ENCODE measurements at regions not wholly inside any gene's neighbourhood (a gene's known extent, or its start where the extent isn't known, plus 50 kb on each side); places are given as distances from the start of the nearest gene placed in this dataset.

DNA sequence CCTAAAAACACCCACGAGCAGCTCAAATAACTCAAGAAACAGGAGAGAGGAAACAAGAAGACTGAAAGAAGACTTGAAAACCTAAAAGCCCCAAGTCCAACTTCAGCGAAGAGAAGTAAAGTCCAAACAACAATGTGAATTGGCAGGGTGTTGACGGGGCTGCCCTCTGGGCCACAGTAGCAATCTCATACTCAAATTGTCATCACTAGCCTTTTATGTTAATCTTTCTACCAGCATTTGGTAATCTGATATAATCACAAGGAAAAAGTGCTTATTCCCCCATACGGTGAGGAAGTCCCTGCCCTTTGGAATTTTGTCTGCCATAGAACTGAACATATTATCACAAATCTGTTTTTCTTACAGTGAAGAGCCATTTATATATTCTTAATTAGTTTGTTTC, 51.5 kb upstream of the IFNE start:
- no peak overlapping the region for H3K4me2 ChIP-seq (ENCODE audit: control insufficient read depth, extremely low read depth, insufficient read depth, low read depth, low read length)
- peaks cover 4% of the 10 kb centered on the region for H3K9me1 ChIP-seq (ENCODE audit: control insufficient read depth, extremely low read depth, insufficient read depth, low read length)
- no peak overlapping the region for H3K4me3 ChIP-seq (ENCODE audit: control insufficient read depth in 2 of 3, extremely low read depth in 1 of 3, insufficient read depth in 2 of 3, low read depth in 1 of 3, low read length in 3 of 3)
- H3K27ac ChIP-seq (ENCODE audit: control insufficient read depth, insufficient read depth, low read length): no peak overlapping the region
- H3K9ac ChIP-seq (ENCODE audit: control insufficient read depth, extremely low read depth, insufficient read depth, low read length): no peak overlapping the region
- H3K79me2 ChIP-seq (ENCODE audit: control insufficient read depth, insufficient read depth, low read length): peaks cover 84% of the 10 kb centered on the region
- dilution Hi-C loops (cut with MboI; ENCODE audit: extremely low pct_ligation_motif_present, low sequenced_read_pairs): no loop called here
- peak; percentile 13 for FAIRE-seq
- TF ChIP-seq EZH2 (IDR thresholded peaks at IDR 0.05; ENCODE audit: low read length): no peak
- no peak for TF ChIP-seq CTCF (optimal IDR thresholded peaks at IDR 0.05 in 1 of 3, IDR thresholded peaks at IDR 0.05 in 1 of 3, conservative IDR thresholded peaks at IDR 0.05 in 1 of 3; ENCODE audit: extremely low read depth in 1 of 3, insufficient read depth in 2 of 3, low read length in 3 of 3)
- peaks cover 40% of the 10 kb centered on the region for H4K20me1 ChIP-seq (ENCODE audit: control insufficient read depth, extremely low read depth, insufficient read depth, low read length)
- no peak for DNase-seq (ENCODE audit: low read depth, low spot score)
- peaks cover 5% of the 10 kb centered on the region for H3K4me1 ChIP-seq (ENCODE audit: control insufficient read depth, extremely low read depth, insufficient read depth, low read length)
- peaks cover 28 to 52% of the 10 kb centered on the region in 2 experiments for H3K36me3 ChIP-seq (ENCODE audit: control insufficient read depth in 2 of 2, extremely low read depth in 1 of 2, insufficient read depth in 2 of 2, low read length in 2 of 2)
- no peaks in the 10 kb centered on the region for H3K9me3 ChIP-seq (ENCODE audit: control insufficient read depth, low read depth, low read length)
- H3K27me3 ChIP-seq (ENCODE audit: control insufficient read depth, extremely low read depth, insufficient read depth, low read length): no peaks in the 10 kb centered on the region
- H2AFZ ChIP-seq (ENCODE audit: control insufficient read depth, low read length): no peak overlapping the region

GRCh38 chr9:21535396-21535795, 53.3 kb upstream of the IFNE start:
- no peak overlapping the region for H3K4me3 ChIP-seq (ENCODE audit: control insufficient read depth in 2 of 3, extremely low read depth in 1 of 3, insufficient read depth in 2 of 3, low read depth in 1 of 3, low read length in 3 of 3)
- no peaks in the 10 kb centered on the region for H3K27me3 ChIP-seq (ENCODE audit: control insufficient read depth, extremely low read depth, insufficient read depth, low read length)
- peak overlapping the region; percentile 4 for H3K27ac ChIP-seq (ENCODE audit: control insufficient read depth, insufficient read depth, low read length)
- peaks cover 67% of the 10 kb centered on the region for H3K79me2 ChIP-seq (ENCODE audit: control insufficient read depth, insufficient read depth, low read length)
- H3K9me3 ChIP-seq (ENCODE audit: control insufficient read depth, low read depth, low read length): no peaks in the 10 kb centered on the region
- DNase-seq (ENCODE audit: low read depth, low spot score) (no peak), FAIRE-seq (no peak)
- H2AFZ ChIP-seq (ENCODE audit: control insufficient read depth, low read length): no peak overlapping the region
- peaks cover 23 to 35% of the 10 kb centered on the region in 2 experiments for H3K36me3 ChIP-seq (ENCODE audit: control insufficient read depth in 2 of 2, extremely low read depth in 1 of 2, insufficient read depth in 2 of 2, low read length in 2 of 2)
- peak overlapping the region; percentile 27 for H3K4me2 ChIP-seq (ENCODE audit: control insufficient read depth, extremely low read depth, insufficient read depth, low read depth, low read length)
- no peak overlapping the region for H3K9ac ChIP-seq (ENCODE audit: control insufficient read depth, extremely low read depth, insufficient read depth, low read length)
- H4K20me1 ChIP-seq (ENCODE audit: control insufficient read depth, extremely low read depth, insufficient read depth, low read length): peaks cover 36% of the 10 kb centered on the region
- no peak for TF ChIP-seq CTCF (optimal IDR thresholded peaks at IDR 0.05 in 1 of 3, IDR thresholded peaks at IDR 0.05 in 1 of 3, conservative IDR thresholded peaks at IDR 0.05 in 1 of 3; ENCODE audit: extremely low read depth in 1 of 3, insufficient read depth in 2 of 3, low read length in 3 of 3)
- no peak for TF ChIP-seq EZH2 (IDR thresholded peaks at IDR 0.05; ENCODE audit: low read length)
- H3K4me1 ChIP-seq (ENCODE audit: control insufficient read depth, extremely low read depth, insufficient read depth, low read length): peaks cover 5% of the 10 kb centered on the region
- dilution Hi-C loops (cut with MboI; ENCODE audit: extremely low pct_ligation_motif_present, low sequenced_read_pairs): no loop called here
- H3K9me1 ChIP-seq (ENCODE audit: control insufficient read depth, extremely low read depth, insufficient read depth, low read length): peaks cover 4% of the 10 kb centered on the region
